Stimulated activated CD8-positive, alpha-beta memory T cell treated with anti-CD3 and anti-CD28 coated beads, Interleukin-2, amount 100 ng/mL, for 48 hours (primary cell): ENCODE measurements at regions not wholly inside any gene's neighbourhood (a gene's known extent, or its start where the extent isn't known, plus 50 kb on each side); places are given as distances from the start of the nearest gene placed in this dataset.

Source experiments
- DNase-seq, 2 donors: peaks; one replicate each; pipeline ENCODE4 v3.0.0-alpha.2; 2020; ENCODE audit warnings: low read depth in 2 of 2

GRCh38 chr3:14286887-14287500, 108.4 kb downstream of the LSM3 start:
- DNase-seq = no peak

- DNase-seq = no peak
These were observed 109.7 kb downstream of the LSM3 start for GRCh38 chr3:14288177-14288788.

- no peak for DNase-seq
These were observed 110.3 kb downstream of the LSM3 start for GRCh38 chr3:14288833-14289451.

- DNase-seq = no peak
These were observed 111.2 kb downstream of the LSM3 start for GRCh38 chr3:14289590-14290461.

- no peak for DNase-seq
These were observed 111.6 kb upstream of the SLC6A6 start for GRCh38 chr3:14290631-14291385.

GRCh38 chr3:14295037-14295436, 107.4 kb upstream of the SLC6A6 start:
- no peak for DNase-seq

GRCh38 chr3:14295801-14296200, 106.6 kb upstream of the SLC6A6 start:
- DNase-seq = no peak

- DNase-seq = no peak
These were observed 105.1 kb upstream of the SLC6A6 start for GRCh38 chr3:14297305-14297704.

GRCh38 chr3:14297784-14298236, 104.6 kb upstream of the SLC6A6 start:
- no peak for DNase-seq

GRCh38 chr3:14298442-14298841, 104.0 kb upstream of the SLC6A6 start:
- DNase-seq = no peak

GRCh38 chr3:14298991-14299555, 103.3 kb upstream of the SLC6A6 start:
- DNase-seq = no peak

GRCh38 chr3:14299767-14300166, 102.6 kb upstream of the SLC6A6 start:
- no peak for DNase-seq

GRCh38 chr3:14300721-14301399, 101.5 kb upstream of the SLC6A6 start:
- no peak for DNase-seq

- no peak for DNase-seq
These were observed 100.8 kb upstream of the SLC6A6 start for GRCh38 chr3:14301558-14301957.

GRCh38 chr3:14303336-14304100, 98.9 kb upstream of the SLC6A6 start:
- no peak for DNase-seq

GRCh38 chr3:14304101-14305045, 98.0 kb upstream of the SLC6A6 start:
- DNase-seq = no peak

- no peak for DNase-seq
These were observed 97.1 kb upstream of the SLC6A6 start for GRCh38 chr3:14305324-14305723.

- DNase-seq = no peak
These were observed 96.3 kb upstream of the SLC6A6 start for GRCh38 chr3:14306142-14306541.
